Endothelial cell of umbilical vein (primary cell): ENCODE measurements at regions not wholly inside any gene's neighbourhood (a gene's known extent, or its start where the extent isn't known, plus 50 kb on each side); places are given as distances from the start of the nearest gene placed in this dataset.

Experiments used
- BruUV-seq: library from RNA; stranded (reverse); fragments of 400-500 nt; replicated peaks from 2 replicates; lab custom pipeline; 2021; lab: Mats Ljungman, UMichigan
- CTCF ChIA-PET: fragments of 300-600, 350-600 bp; sonication (Branson Sonifier 250); formaldehyde crosslinking; loops from one replicate; lab custom pipeline; 2021; ENCODE audit warnings: antibody characterized with exemption, inconsistent platforms; lab: Charles Lee
- POLR2A ChIA-PET: fragments of 300-600, 350-600 bp; sonication (Branson Sonifier 250); formaldehyde crosslinking; loops from one replicate; lab custom pipeline; 2021; ENCODE audit warnings: antibody characterized with exemption, inconsistent platforms; lab: Charles Lee
- DNase-seq: peaks from one replicate; pipeline ENCODE4 v3.0.0-alpha.2; 2011; ENCODE audit warnings: low read depth, low spot score
- FAIRE-seq: peaks from 2 replicates; lab custom pipeline; 2011; peaks lifted over from hg19 to GRCh38; lab: Jason Lieb, UNC
- H2AFZ ChIP-seq: 2 replicates; pipeline ENCODE4 v1.6.0; 2012; ENCODE audit warnings: low read depth, low read length, control low read depth, inconsistent platforms
- H3K27ac ChIP-seq: 2 replicates; pipeline ENCODE4 v1.5.1; 2011; ENCODE audit warnings: low read depth, mild to moderate bottlenecking, control low read depth, low read length, moderate library complexity; ENCODE audit not compliant: insufficient read depth
- H3K27me3 ChIP-seq, 2 experiments: 2 replicates each; pipeline versions ENCODE4 v1.6.0 to v1.6.1; 2011; ENCODE audit warnings: low read length in 2 of 2, mixed read lengths in 1 of 2; ENCODE audit not compliant: control insufficient read depth in 2 of 2, insufficient read depth in 2 of 2
- H3K36me3 ChIP-seq, 2 experiments: 2 replicates in 1 of 2; 3 replicates in 1 of 2; pipeline ENCODE4 v1.5.1; 2011; ENCODE audit warnings: low read length in 2 of 2, mild to moderate bottlenecking in 1 of 2, moderate library complexity in 1 of 2; ENCODE audit not compliant: control insufficient read depth in 2 of 2, insufficient read depth in 2 of 2; ENCODE audit errors: extremely low read depth in 1 of 2
- H3K4me1 ChIP-seq: 3 replicates; pipeline ENCODE4 v1.5.1; 2011; ENCODE audit warnings: mild to moderate bottlenecking, low read length; ENCODE audit not compliant: control insufficient read depth, insufficient read depth; ENCODE audit errors: extremely low read depth
- H3K4me2 ChIP-seq: 2 replicates; pipeline ENCODE4 v1.6.1; 2011; ENCODE audit warnings: low read length, control low read depth, mixed read lengths; ENCODE audit not compliant: insufficient read depth
- H3K4me3 ChIP-seq, 3 experiments: fragments of 200-600 bp in 1 of 3; sonication (generic), shearing (Covaris generic) in 1 of 3; replicated peaks in 1 of 3; 2 replicates each; pipeline ENCODE4 v1.5.1; 2011 to 2016; ENCODE audit warnings: control low read depth in 3 of 3, low read length in 3 of 3, mild to moderate bottlenecking in 2 of 3, inconsistent platforms in 1 of 3, low read depth in 1 of 3, moderate library complexity in 1 of 3; ENCODE audit not compliant: insufficient read depth in 1 of 3
- H3K79me2 ChIP-seq: 2 replicates; pipeline ENCODE4 v1.6.0; 2012; ENCODE audit warnings: low read length, inconsistent platforms; ENCODE audit not compliant: control insufficient read depth, insufficient read depth
- H3K9ac ChIP-seq: replicated peaks from 2 replicates; pipeline ENCODE3; 2011; ENCODE audit warnings: low read length, control low read depth; ENCODE audit not compliant: insufficient read depth; ENCODE audit errors: extremely low read depth
- H3K9me1 ChIP-seq: replicated peaks from 3 replicates; pipeline ENCODE4 v1.6.0; 2011; ENCODE audit warnings: mild to moderate bottlenecking, low read length; ENCODE audit not compliant: control insufficient read depth, insufficient read depth; ENCODE audit errors: extremely low read depth
- H3K9me3 ChIP-seq: replicated peaks from 2 replicates; pipeline ENCODE4 v1.5.1; 2012; ENCODE audit warnings: low read length, inconsistent platforms; ENCODE audit not compliant: control insufficient read depth, insufficient read depth
- H4K20me1 ChIP-seq: replicated peaks from 2 replicates; pipeline ENCODE3; 2011; ENCODE audit warnings: mild to moderate bottlenecking, low read length; ENCODE audit not compliant: control insufficient read depth, insufficient read depth; ENCODE audit errors: extremely low read depth
- CTCF ChIP-seq, 2 donors: IDR thresholded peaks; 1 replicate in 1 of 2; 2 replicates in 1 of 2; pipeline ENCODE4 v1.5.1; 2011; ENCODE audit warnings: low read length in 2 of 2, mild to moderate bottlenecking in 2 of 2, moderate library complexity in 2 of 2, control low read depth in 1 of 2, inconsistent platforms in 1 of 2, low read depth in 1 of 2; ENCODE audit not compliant: insufficient read depth in 1 of 2; ENCODE audit errors: extremely low read depth in 1 of 2
- EZH2 ChIP-seq: IDR thresholded peaks from 2 replicates; pipeline ENCODE4 v1.6.1; 2012; ENCODE audit warnings: borderline replicate concordance, low read depth, mild to moderate bottlenecking, moderate library complexity, low read length, inconsistent platforms; ENCODE audit not compliant: severe bottlenecking
- FOS ChIP-seq: IDR thresholded peaks from 2 replicates; pipeline ENCODE4 v1.6.1; 2011; ENCODE audit warnings: mild to moderate bottlenecking, low read length, moderate library complexity, borderline replicate concordance; ENCODE audit not compliant: insufficient read depth
- GATA2 ChIP-seq: IDR thresholded peaks from 2 replicates; pipeline ENCODE4 v1.7.0; 2011; ENCODE audit warnings: low read depth, mild to moderate bottlenecking, moderate library complexity, mixed read lengths, low read length; ENCODE audit not compliant: insufficient read length, insufficient read depth
- JUN ChIP-seq: IDR thresholded peaks from 2 replicates; pipeline ENCODE4 v1.6.1; 2011; ENCODE audit warnings: borderline replicate concordance, low read depth; ENCODE audit not compliant: insufficient read length, insufficient read depth
- MYC ChIP-seq: IDR thresholded peaks from one replicate; pipeline ENCODE4 v1.6.1; 2011; ENCODE audit warnings: mild to moderate bottlenecking, low read depth, low read length
- POLR2A ChIP-seq: IDR thresholded peaks from 2 replicates; pipeline ENCODE4 v1.6.1; 2012; ENCODE audit warnings: low read depth, mild to moderate bottlenecking, control low read depth, low read length
- POLR2AphosphoS5 ChIP-seq: IDR thresholded peaks from 2 replicates; pipeline ENCODE4 v1.6.1; 2012; ENCODE audit warnings: low read depth, mild to moderate bottlenecking, control low read depth, low read length, moderate library complexity; ENCODE audit not compliant: insufficient read depth
- dilution Hi-C: fragments of 300-500 bp; cut with MboI; formaldehyde crosslinking; loops from one replicate; pipeline ENCODE4 v1.15.0; 2019; ENCODE audit warnings: low sequenced_read_pairs; ENCODE audit not compliant: extremely low pct_ligation_motif_present
- intact Hi-C: fragments of 100-400 bp; cut with micrococcal nuclease; formaldehyde crosslinking; loops from one replicate; pipeline ENCODE4 v1.10.0; 2022
- TF ChIP-seq, protein P1 (sequence below): IDR thresholded peaks from 2 replicates; pipeline ENCODE4 v1.6.1; 2011; ENCODE audit not compliant: insufficient read depth, insufficient read length

GRCh38 chr2:220695397-220696279 is 876.5 kb downstream of the EPHA4 start:
- Histone ChIP-seq H2AFZ (no peak overlapping the region), H3K9me3 (no peaks in the 10 kb centered on the region), H3K4me2 (no peak overlapping the region), H3K4me1 (no peaks in the 10 kb centered on the region), H3K27me3 (no peaks in the 10 kb centered on the region), H3K79me2 (no peaks in the 10 kb centered on the region), H3K36me3 (no peaks in the 10 kb centered on the region), H3K27ac (no peak overlapping the region), H3K9me1 (no peaks in the 10 kb centered on the region), H3K4me3 (no peak overlapping the region), H4K20me1 (no peaks in the 10 kb centered on the region), H3K9ac (no peak overlapping the region)
- TF ChIP-seq, protein P1, sequence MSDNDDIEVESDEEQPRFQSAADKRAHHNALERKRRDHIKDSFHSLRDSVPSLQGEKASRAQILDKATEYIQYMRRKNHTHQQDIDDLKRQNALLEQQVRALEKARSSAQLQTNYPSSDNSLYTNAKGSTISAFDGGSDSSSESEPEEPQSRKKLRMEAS: no peak
- CTCF ChIA-PET: no interaction called here
- DNase-seq (no peak), FAIRE-seq (no peak)
- dilution Hi-C loops: no loop called here
- intact Hi-C loops: no loop called here
- POLR2A ChIA-PET: no interaction called here
- BruUV-seq: no TSS peak

DNA sequence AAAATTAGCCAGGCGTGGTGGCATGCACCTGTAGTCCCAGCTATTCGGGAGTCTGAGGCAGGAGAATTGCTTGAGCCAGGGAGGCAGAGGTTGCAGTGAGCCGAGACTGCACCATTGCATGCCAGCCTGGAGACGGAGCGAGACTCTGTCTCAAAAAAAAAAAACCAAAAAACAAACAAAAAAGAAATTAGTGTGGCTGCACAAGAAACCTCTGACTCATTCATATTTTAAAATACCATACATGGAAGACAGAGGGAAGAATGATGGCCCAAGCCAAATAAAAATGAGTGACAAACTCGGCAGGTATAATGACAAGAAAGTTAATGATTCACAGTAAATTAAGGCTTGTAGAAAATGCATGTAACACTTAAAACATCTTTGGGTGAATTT is 875.8 kb downstream of the EPHA4 start:
- Histone ChIP-seq H3K27me3 (no peaks in the 10 kb centered on the region), H3K4me2 (no peak overlapping the region), H3K4me1 (no peaks in the 10 kb centered on the region), H4K20me1 (no peaks in the 10 kb centered on the region), H3K9ac (no peak overlapping the region), H3K9me3 (no peaks in the 10 kb centered on the region), H3K9me1 (no peaks in the 10 kb centered on the region), H3K4me3 (no peak overlapping the region), H3K27ac (no peak overlapping the region), H2AFZ (no peak overlapping the region), H3K79me2 (no peaks in the 10 kb centered on the region), H3K36me3 (no peaks in the 10 kb centered on the region)
- no peak for FAIRE-seq
- no peak for TF ChIP-seq FOS
- TF ChIP-seq JUN: no peak
- no peak for TF ChIP-seq GATA2
- no peak for TF ChIP-seq EZH2
- no peak for TF ChIP-seq MYC
- no peak for TF ChIP-seq POLR2A
- TF ChIP-seq, protein P1: no peak
- TF ChIP-seq POLR2AphosphoS5: no peak
- TF ChIP-seq CTCF (IDR thresholded peaks at IDR 0.05; ENCODE audit: extremely low read depth in 1 of 2, insufficient read depth in 1 of 2, low read depth in 1 of 2, low read length in 2 of 2): no peak
- BruUV-seq: no TSS peak
- intact Hi-C loops (no loop called here), dilution Hi-C loops (no loop called here)
- POLR2A ChIA-PET: no interaction called here
- no peak for DNase-seq
- CTCF ChIA-PET: no interaction called here
